ENCODE measurements at regions not wholly inside any gene's neighbourhood (a gene's known extent, or its start where the extent isn't known, plus 50 kb on each side); places are given as distances from the start of the nearest gene placed in this dataset.

DNA sequence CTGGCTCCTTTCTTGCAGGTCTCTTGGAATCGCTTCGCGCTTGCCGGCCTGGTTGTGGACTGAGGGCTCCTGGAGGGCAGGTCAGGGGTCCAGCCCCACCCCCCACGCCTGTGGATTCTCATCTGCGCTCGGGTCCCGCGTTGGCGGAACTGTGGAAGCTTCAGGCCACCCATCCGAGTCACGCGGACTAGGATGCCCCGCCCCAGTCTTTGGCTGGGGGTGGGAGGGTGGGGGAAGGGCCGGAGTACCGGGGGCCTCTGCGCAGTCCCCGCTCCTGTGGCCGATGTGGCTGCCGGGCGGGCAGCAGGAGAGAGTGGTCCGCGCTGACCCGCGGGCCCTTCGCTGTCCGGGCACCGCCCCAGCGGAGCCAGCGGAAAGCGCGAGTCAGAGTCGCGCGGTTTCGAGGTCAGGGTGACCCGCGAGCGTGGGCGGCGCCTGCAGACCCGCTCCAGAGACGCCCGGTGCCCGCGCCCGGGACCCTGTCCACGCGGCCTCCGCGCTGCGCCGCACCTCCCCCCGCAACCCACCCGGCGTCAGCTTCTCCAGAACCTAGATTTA, 114.2 kb downstream of the KLF13 start:
- Histone ChIP-seq H3K27ac (ENCODE audit: low read depth, low read length) (no peak overlapping the region), H3K27me3 (ENCODE audit: control insufficient read depth, insufficient read depth, low read length, poor library complexity, severe bottlenecking) (peaks cover 21% of the 10 kb centered on the region), H3K36me3 (ENCODE audit: control insufficient read depth, insufficient read depth, low read length) (no peaks in the 10 kb centered on the region), H3K9ac (ENCODE audit: extremely low read depth, low read length, poor library complexity, severe bottlenecking) (no peak overlapping the region), H3K9me3 (ENCODE audit: control insufficient read depth, low read length) (no peaks in the 10 kb centered on the region), H3K4me3 (ENCODE audit: low read length) (no peak overlapping the region), H3K4me1 (ENCODE audit: control insufficient read depth, insufficient read depth, low read length) (no peaks in the 10 kb centered on the region)
- Mint-ChIP-seq H3K27me3 (ENCODE audit: insufficient read depth) (peaks cover 30% of the 10 kb centered on the region), H3K36me3 (ENCODE audit: low read depth) (no peaks in the 10 kb centered on the region), H3K9me3 (no peaks in the 10 kb centered on the region), H3K4me1 (peaks cover 2% of the 10 kb centered on the region), H3K4me3 (peak overlapping the region; percentile 48), H3K27ac (no peak overlapping the region)
- WGBS, 2 experiments (ENCODE audit: insufficient coverage in 1 of 2, insufficient read length in 1 of 2): 14% methylated on average over 56 of the region's 56 CpGs; no CpG with 5 or more reads in 1 of the 2 experiments
- TF ChIP-seq, protein P1, sequence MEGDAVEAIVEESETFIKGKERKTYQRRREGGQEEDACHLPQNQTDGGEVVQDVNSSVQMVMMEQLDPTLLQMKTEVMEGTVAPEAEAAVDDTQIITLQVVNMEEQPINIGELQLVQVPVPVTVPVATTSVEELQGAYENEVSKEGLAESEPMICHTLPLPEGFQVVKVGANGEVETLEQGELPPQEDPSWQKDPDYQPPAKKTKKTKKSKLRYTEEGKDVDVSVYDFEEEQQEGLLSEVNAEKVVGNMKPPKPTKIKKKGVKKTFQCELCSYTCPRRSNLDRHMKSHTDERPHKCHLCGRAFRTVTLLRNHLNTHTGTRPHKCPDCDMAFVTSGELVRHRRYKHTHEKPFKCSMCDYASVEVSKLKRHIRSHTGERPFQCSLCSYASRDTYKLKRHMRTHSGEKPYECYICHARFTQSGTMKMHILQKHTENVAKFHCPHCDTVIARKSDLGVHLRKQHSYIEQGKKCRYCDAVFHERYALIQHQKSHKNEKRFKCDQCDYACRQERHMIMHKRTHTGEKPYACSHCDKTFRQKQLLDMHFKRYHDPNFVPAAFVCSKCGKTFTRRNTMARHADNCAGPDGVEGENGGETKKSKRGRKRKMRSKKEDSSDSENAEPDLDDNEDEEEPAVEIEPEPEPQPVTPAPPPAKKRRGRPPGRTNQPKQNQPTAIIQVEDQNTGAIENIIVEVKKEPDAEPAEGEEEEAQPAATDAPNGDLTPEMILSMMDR (conservative IDR thresholded peaks at IDR 0.05): no peak
- DNase-seq: peak; percentile 66

DNA sequence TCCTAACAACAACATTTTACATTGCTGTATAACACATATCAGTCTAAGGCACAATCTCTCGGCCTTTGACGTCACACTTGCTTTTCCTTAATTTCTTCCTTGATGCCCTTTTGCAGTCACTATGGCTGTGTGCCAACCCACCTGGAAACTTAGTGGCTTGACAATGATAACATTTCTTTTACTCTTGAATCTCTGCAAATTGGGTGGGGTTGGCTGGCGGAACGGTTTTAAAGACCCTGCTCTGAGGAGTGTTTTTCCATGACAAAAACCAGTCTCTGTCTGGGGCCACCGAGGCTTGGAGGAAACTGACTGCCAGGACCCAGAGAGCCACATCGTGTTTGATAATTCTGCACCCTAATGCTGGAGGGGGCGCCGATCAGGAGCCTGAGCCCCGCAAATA, 115.6 kb downstream of the KLF13 start:
- peaks cover 21% of the 10 kb centered on the region for H3K27me3 ChIP-seq (ENCODE audit: control insufficient read depth, insufficient read depth, low read length, poor library complexity, severe bottlenecking)
- H3K27me3 Mint-ChIP-seq (ENCODE audit: insufficient read depth): peaks cover 30% of the 10 kb centered on the region
- H3K4me1 Mint-ChIP-seq: peaks cover 2% of the 10 kb centered on the region
- no peaks in the 10 kb centered on the region for H3K36me3 ChIP-seq (ENCODE audit: control insufficient read depth, insufficient read depth, low read length)
- H3K27ac Mint-ChIP-seq: no peak overlapping the region
- H3K27ac ChIP-seq (ENCODE audit: low read depth, low read length): no peak overlapping the region
- DNase-seq: no peak
- TF ChIP-seq, protein P1 (conservative IDR thresholded peaks at IDR 0.05): no peak
- H3K9ac ChIP-seq (ENCODE audit: extremely low read depth, low read length, poor library complexity, severe bottlenecking): no peak overlapping the region
- H3K36me3 Mint-ChIP-seq (ENCODE audit: low read depth): no peaks in the 10 kb centered on the region
- no peak overlapping the region for H3K4me3 Mint-ChIP-seq
- H3K9me3 ChIP-seq (ENCODE audit: control insufficient read depth, low read length): no peaks in the 10 kb centered on the region
- no peak overlapping the region for H3K4me3 ChIP-seq (ENCODE audit: low read length)
- WGBS, 2 experiments (ENCODE audit: insufficient coverage in 1 of 2, insufficient read length in 1 of 2): 60 to 80% methylated on average over 3 to 9 of the region's 9 CpGs
- no peaks in the 10 kb centered on the region for H3K9me3 Mint-ChIP-seq
- H3K4me1 ChIP-seq (ENCODE audit: control insufficient read depth, insufficient read depth, low read length): no peaks in the 10 kb centered on the region

DNA sequence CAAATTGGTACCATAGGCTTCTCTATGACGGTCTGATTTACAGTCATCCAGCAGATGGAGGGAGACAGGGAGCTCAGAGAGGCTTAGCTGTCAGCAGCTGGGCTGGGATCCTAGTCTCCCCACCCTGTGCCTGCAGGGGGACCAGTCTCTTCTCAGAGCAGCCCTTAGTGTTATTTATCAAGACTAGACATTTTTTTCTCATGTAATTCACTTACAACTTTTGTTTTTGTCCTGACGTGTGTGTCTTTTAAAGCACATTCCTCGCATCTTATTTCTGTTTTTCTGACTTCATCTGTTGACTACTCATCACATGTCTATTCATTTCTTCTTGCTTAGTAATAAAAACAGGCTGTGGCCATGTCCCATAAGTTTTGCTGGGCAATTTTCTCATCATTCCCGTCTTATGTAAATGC, 116.1 kb downstream of the KLF13 start:
- no peak overlapping the region for H3K27ac Mint-ChIP-seq
- H3K9me3 Mint-ChIP-seq: no peaks in the 10 kb centered on the region
- H3K4me1 Mint-ChIP-seq: peaks cover 2% of the 10 kb centered on the region
- H3K4me3 ChIP-seq (ENCODE audit: low read length): no peak overlapping the region
- H3K27ac ChIP-seq (ENCODE audit: low read depth, low read length): no peak overlapping the region
- peaks cover 30% of the 10 kb centered on the region for H3K27me3 Mint-ChIP-seq (ENCODE audit: insufficient read depth)
- no peak overlapping the region for H3K4me3 Mint-ChIP-seq
- 70 to 73% methylated on average over 4 of the region's 4 CpGs for WGBS, 2 experiments (ENCODE audit: insufficient coverage in 1 of 2, insufficient read length in 1 of 2)
- no peaks in the 10 kb centered on the region for H3K9me3 ChIP-seq (ENCODE audit: control insufficient read depth, low read length)
- DNase-seq: peak; percentile 72
- peaks cover 21% of the 10 kb centered on the region for H3K27me3 ChIP-seq (ENCODE audit: control insufficient read depth, insufficient read depth, low read length, poor library complexity, severe bottlenecking)
- H3K36me3 ChIP-seq (ENCODE audit: control insufficient read depth, insufficient read depth, low read length): no peaks in the 10 kb centered on the region
- no peaks in the 10 kb centered on the region for H3K36me3 Mint-ChIP-seq (ENCODE audit: low read depth)
- no peak overlapping the region for H3K9ac ChIP-seq (ENCODE audit: extremely low read depth, low read length, poor library complexity, severe bottlenecking)
- H3K4me1 ChIP-seq (ENCODE audit: control insufficient read depth, insufficient read depth, low read length): no peaks in the 10 kb centered on the region
- TF ChIP-seq, protein P1 (conservative IDR thresholded peaks at IDR 0.05): peak; percentile 70

All from endodermal cell (in vitro differentiated cells).